ENCODE measurements at regions not wholly inside any gene's neighbourhood (a gene's known extent, or its start where the extent isn't known, plus 50 kb on each side); places are given as distances from the start of the nearest gene placed in this dataset.

- ATAC-seq (replicated peaks), result no peak
- DNase-seq, result no peak
- Mint-ChIP-seq H3K9me3 (no peaks in the 10 kb centered on the region), H3K4me1 (ENCODE audit: low read depth in 2 of 2) (no peaks in the 10 kb centered on the region), H3K36me3 (ENCODE audit: insufficient read depth) (no peaks in the 10 kb centered on the region), H3K27ac (no peak overlapping the region), H3K4me3 (no peak overlapping the region), H3K27me3 (peaks cover 24 to 31% of the 10 kb centered on the region in 2 donors)
Measured at GRCh38 chr1:30633294-30633693, 90.1 kb downstream of the MATN1 start.

GRCh38 chr1:30632481-30632880, 90.9 kb downstream of the MATN1 start:
- peaks cover 31 to 32% of the 10 kb centered on the region in 2 donors for H3K27me3 Mint-ChIP-seq
- DNase-seq (no peak), ATAC-seq (replicated peaks) (no peak)
- no peaks in the 10 kb centered on the region for H3K4me1 Mint-ChIP-seq (ENCODE audit: low read depth in 2 of 2)
- H3K9me3 Mint-ChIP-seq, result no peaks in the 10 kb centered on the region
- no peak overlapping the region for H3K27ac Mint-ChIP-seq
- H3K36me3 Mint-ChIP-seq (ENCODE audit: insufficient read depth), result no peaks in the 10 kb centered on the region
- no peak overlapping the region for H3K4me3 Mint-ChIP-seq

DNA sequence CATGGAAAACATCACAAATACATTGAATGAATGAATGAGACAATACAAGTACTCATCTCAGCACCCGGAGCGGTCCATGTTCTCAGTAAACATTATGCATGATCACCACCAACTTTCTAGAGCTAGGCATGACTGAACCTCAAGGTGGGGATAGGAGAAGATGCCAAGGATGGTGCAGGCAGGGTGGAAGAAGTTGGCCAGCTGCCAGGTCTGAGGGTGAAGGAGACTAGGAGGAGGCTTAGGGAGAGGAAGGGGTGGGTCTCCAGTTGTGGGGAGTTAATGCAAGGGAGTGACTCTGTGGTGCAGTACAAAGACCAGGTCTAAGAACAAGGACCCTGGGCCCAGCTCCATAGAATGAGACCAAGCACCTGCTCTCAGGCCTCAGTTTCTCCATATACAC, 91.7 kb downstream of the MATN1 start:
- no peak for DNase-seq
- Mint-ChIP-seq H3K4me1 (ENCODE audit: low read depth in 2 of 2) (no peaks in the 10 kb centered on the region), H3K9me3 (peaks cover 0 to 3% of the 10 kb centered on the region in 2 donors), H3K27ac (no peak overlapping the region), H3K4me3 (no peak overlapping the region), H3K36me3 (ENCODE audit: insufficient read depth) (no peaks in the 10 kb centered on the region), H3K27me3 (peaks cover 37 to 38% of the 10 kb centered on the region in 2 donors)
- ATAC-seq (replicated peaks), result no peak

DNA sequence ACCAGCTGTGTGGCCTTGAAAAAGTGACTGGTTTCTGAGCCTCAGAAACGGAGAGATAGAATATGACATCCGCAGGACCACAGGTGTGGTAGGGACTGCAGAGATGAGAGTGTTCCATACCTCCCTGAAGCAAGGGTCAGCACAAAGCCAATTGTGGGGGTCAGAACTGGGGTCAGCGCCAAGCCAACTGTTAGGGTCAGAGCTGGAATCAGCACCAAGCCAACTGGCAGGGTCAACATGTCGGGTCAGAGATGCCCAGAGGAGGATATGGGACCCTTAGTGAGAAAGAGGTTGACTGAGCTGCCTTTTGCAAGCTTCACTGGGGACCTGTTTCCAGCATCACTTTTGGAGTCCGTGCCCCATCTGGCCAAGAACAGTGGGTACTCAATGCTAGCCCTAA, 93.9 kb downstream of the MATN1 start:
- Mint-ChIP-seq H3K4me3 (no peak overlapping the region), H3K36me3 (ENCODE audit: insufficient read depth) (no peaks in the 10 kb centered on the region), H3K4me1 (ENCODE audit: low read depth in 2 of 2) (no peaks in the 10 kb centered on the region)

GRCh38 chr1:30627994-30628393, 95.4 kb downstream of the MATN1 start:
- no peak overlapping the region for H3K27ac Mint-ChIP-seq
- H3K4me3 Mint-ChIP-seq, result no peak overlapping the region
- ATAC-seq (replicated peaks) (no peak), DNase-seq (no peak)
- peaks cover 34 to 44% of the 10 kb centered on the region in 2 donors for H3K27me3 Mint-ChIP-seq
- H3K4me1 Mint-ChIP-seq (ENCODE audit: low read depth in 2 of 2), result no peaks in the 10 kb centered on the region
- peaks cover 6 to 8% of the 10 kb centered on the region in 2 donors for H3K9me3 Mint-ChIP-seq
- no peaks in the 10 kb centered on the region for H3K36me3 Mint-ChIP-seq (ENCODE audit: insufficient read depth)

More for the DNA sequence above, 93.9 kb downstream of the MATN1 start:
- H3K27me3 Mint-ChIP-seq, result peaks cover 37 to 44% of the 10 kb centered on the region in 2 donors
- ATAC-seq (replicated peaks) (no peak), DNase-seq (no peak)
- peaks cover 0 to 3% of the 10 kb centered on the region in 2 donors for H3K9me3 Mint-ChIP-seq
- no peak overlapping the region for H3K27ac Mint-ChIP-seq

- H3K9me3 Mint-ChIP-seq, result peaks cover 9 to 11% of the 10 kb centered on the region in 2 donors
- no peak for ATAC-seq (replicated peaks)
- no peak for DNase-seq
- H3K36me3 Mint-ChIP-seq (ENCODE audit: insufficient read depth), result no peaks in the 10 kb centered on the region
- H3K27me3 Mint-ChIP-seq, result peaks cover 26 to 36% of the 10 kb centered on the region in 2 donors
- no peak overlapping the region for H3K27ac Mint-ChIP-seq
- no peak overlapping the region for H3K4me3 Mint-ChIP-seq
- H3K4me1 Mint-ChIP-seq (ENCODE audit: low read depth in 2 of 2), result no peaks in the 10 kb centered on the region
Measured at GRCh38 chr1:30627206-30627605, 96.2 kb downstream of the MATN1 start.

GRCh38 chr1:30623431-30623830, 100.0 kb downstream of the MATN1 start:
- Mint-ChIP-seq H3K36me3 (ENCODE audit: insufficient read depth) (no peaks in the 10 kb centered on the region), H3K4me1 (ENCODE audit: low read depth in 2 of 2) (no peaks in the 10 kb centered on the region), H3K9me3 (peaks cover 9 to 11% of the 10 kb centered on the region in 2 donors), H3K27me3 (peaks cover 40 to 57% of the 10 kb centered on the region in 2 donors), H3K4me3 (no peak overlapping the region), H3K27ac (no peak overlapping the region)
- ATAC-seq (replicated peaks) (no peak), DNase-seq (no peak)

GRCh38 chr1:30619619-30620018, 103.8 kb downstream of the MATN1 start:
- Mint-ChIP-seq H3K36me3 (ENCODE audit: insufficient read depth) (no peaks in the 10 kb centered on the region), H3K9me3 (peaks cover 7 to 9% of the 10 kb centered on the region in 2 donors), H3K4me1 (ENCODE audit: low read depth in 2 of 2) (no peaks in the 10 kb centered on the region), H3K4me3 (no peak overlapping the region), H3K27me3 (peaks cover 58 to 69% of the 10 kb centered on the region in 2 donors), H3K27ac (no peak overlapping the region)
- ATAC-seq (replicated peaks) (no peak), DNase-seq (no peak)

DNA sequence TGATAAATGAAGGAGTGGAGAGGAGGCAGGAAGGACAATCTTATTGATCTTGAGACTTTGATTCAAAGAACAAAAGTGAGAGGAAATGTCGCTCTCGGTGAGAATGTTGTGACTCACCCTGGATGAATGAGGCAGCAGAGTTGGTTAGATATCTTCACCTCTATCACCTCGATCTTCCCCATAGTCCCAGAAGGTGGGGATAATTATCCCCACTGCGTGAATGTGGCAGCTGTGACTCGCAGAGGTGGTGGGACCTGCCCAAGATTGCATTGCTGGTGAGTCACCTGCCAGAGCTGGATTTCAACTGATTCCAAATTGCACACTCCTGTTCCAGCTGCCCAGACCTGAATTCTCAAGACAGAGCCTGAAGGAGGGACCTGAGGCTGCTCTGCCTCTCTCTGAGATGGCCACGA, 105.0 kb downstream of the MATN1 start:
- no peaks in the 10 kb centered on the region for H3K36me3 Mint-ChIP-seq (ENCODE audit: insufficient read depth)
- DNase-seq (no peak), ATAC-seq (replicated peaks) (no peak)
- H3K4me1 Mint-ChIP-seq (ENCODE audit: low read depth in 2 of 2), result no peaks in the 10 kb centered on the region
- peaks cover 60 to 74% of the 10 kb centered on the region in 2 donors for H3K27me3 Mint-ChIP-seq
- no peak overlapping the region for H3K27ac Mint-ChIP-seq
- peaks cover 6% of the 10 kb centered on the region in 2 donors for H3K9me3 Mint-ChIP-seq
- H3K4me3 Mint-ChIP-seq, result no peak overlapping the region

DNA sequence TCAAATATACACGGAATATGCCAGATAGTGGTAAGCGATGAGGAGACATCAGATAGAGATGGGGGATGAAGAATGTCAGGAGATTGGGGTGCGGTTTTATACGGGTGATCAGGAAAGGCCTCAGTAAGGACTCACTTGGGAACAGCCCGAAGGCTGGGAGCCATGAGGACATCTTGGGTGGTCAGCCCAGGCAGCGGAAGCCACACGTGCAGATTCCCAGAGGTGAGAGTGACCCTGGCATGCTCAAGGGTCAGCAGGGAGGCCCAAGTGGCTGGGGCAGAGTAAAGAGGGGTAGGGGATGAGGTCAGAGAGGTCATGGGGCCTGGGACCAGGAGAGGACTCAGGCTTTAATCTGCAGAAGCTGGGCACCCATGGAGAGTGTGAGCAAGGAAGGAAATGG, 106.6 kb downstream of the MATN1 start:
- Mint-ChIP-seq H3K4me3 (no peak overlapping the region), H3K27me3 (peaks cover 64 to 80% of the 10 kb centered on the region in 2 donors), H3K27ac (no peak overlapping the region), H3K9me3 (no peaks in the 10 kb centered on the region), H3K4me1 (ENCODE audit: low read depth in 2 of 2) (no peaks in the 10 kb centered on the region), H3K36me3 (ENCODE audit: insufficient read depth) (no peaks in the 10 kb centered on the region)
- DNase-seq (no peak), ATAC-seq (replicated peaks) (no peak)

GRCh38 chr1:30615816-30616590, 107.4 kb downstream of the MATN1 start:
- H3K4me1 Mint-ChIP-seq (ENCODE audit: low read depth in 2 of 2), result no peaks in the 10 kb centered on the region
- peaks cover 64 to 81% of the 10 kb centered on the region in 2 donors for H3K27me3 Mint-ChIP-seq
- DNase-seq (no peak), ATAC-seq (replicated peaks) (no peak)
- H3K27ac Mint-ChIP-seq, result no peak overlapping the region
- no peak overlapping the region for H3K4me3 Mint-ChIP-seq
- no peaks in the 10 kb centered on the region for H3K36me3 Mint-ChIP-seq (ENCODE audit: insufficient read depth)
- no peaks in the 10 kb centered on the region for H3K9me3 Mint-ChIP-seq

GRCh38 chr1:30615076-30615795, 108.1 kb downstream of the MATN1 start:
- Mint-ChIP-seq H3K27ac (no peak overlapping the region), H3K4me1 (ENCODE audit: low read depth in 2 of 2) (no peaks in the 10 kb centered on the region), H3K9me3 (no peaks in the 10 kb centered on the region), H3K27me3 (peaks cover 61 to 84% of the 10 kb centered on the region in 2 donors), H3K4me3 (no peak overlapping the region), H3K36me3 (ENCODE audit: insufficient read depth) (no peaks in the 10 kb centered on the region)
- no peak for ATAC-seq (replicated peaks)
- no peak for DNase-seq

DNA sequence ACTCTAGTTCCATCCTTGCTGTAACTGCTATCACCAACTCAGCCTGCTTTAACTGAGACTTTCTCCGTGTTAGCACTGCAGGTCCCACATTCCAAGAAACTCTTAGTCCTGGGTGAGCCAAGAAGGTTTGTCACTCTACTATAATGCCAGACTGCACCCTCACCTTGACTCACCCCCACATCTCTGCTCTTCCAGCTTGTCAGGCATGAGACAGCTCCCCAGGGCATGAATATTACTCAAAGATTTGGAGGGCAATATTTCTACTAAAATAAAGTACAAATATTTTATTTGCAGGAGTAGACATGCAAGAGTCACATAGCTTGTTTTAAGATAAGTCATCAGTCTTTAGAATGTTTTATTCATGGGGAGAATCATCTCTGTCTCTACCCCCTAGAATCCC, 110.2 kb downstream of the MATN1 start:
- H3K27me3 Mint-ChIP-seq, result peaks cover 57 to 84% of the 10 kb centered on the region in 2 donors
- no peaks in the 10 kb centered on the region for H3K36me3 Mint-ChIP-seq (ENCODE audit: insufficient read depth)
- no peak for DNase-seq
- no peak overlapping the region for H3K27ac Mint-ChIP-seq
- no peaks in the 10 kb centered on the region for H3K9me3 Mint-ChIP-seq
- H3K4me3 Mint-ChIP-seq, result no peak overlapping the region
- peaks cover 0 to 1% of the 10 kb centered on the region in 2 donors for H3K4me1 Mint-ChIP-seq (ENCODE audit: low read depth in 2 of 2)
- no peak for ATAC-seq (replicated peaks)

GRCh38 chr1:30612536-30613065, 110.8 kb downstream of the MATN1 start:
- Mint-ChIP-seq H3K9me3 (no peaks in the 10 kb centered on the region), H3K27me3 (peaks cover 56 to 86% of the 10 kb centered on the region in 2 donors), H3K4me1 (ENCODE audit: low read depth in 2 of 2) (peaks cover 0 to 1% of the 10 kb centered on the region in 2 donors), H3K36me3 (ENCODE audit: insufficient read depth) (no peaks in the 10 kb centered on the region), H3K4me3 (no peak overlapping the region), H3K27ac (no peak overlapping the region)
- DNase-seq, result no peak
- no peak for ATAC-seq (replicated peaks)
